Activated B cell treated with CpG ODN at 0.5 μM for 24 hours (primary cell): ENCODE measurements at regions not wholly inside any gene's neighbourhood (a gene's known extent, or its start where the extent isn't known, plus 50 kb on each side); places are given as distances from the start of the nearest gene placed in this dataset.

Experiments
- ATAC-seq: fragments of 200-7000 bp; cut with Tn5 transposase; one replicate; pipeline ENCODE4 v1.10.0; 2021; ENCODE audit warnings: low read depth, mild to moderate bottlenecking, moderate library complexity
- CTCF ChIA-PET: fragments of 350-600 bp; sonication (Branson Sonifier 250); formaldehyde crosslinking; loops from one replicate; lab custom pipeline; 2021; ENCODE audit warnings: antibody characterized with exemption; lab: Charles Lee
- POLR2A ChIA-PET: fragments of 350-600 bp; sonication (Branson Sonifier 250); formaldehyde crosslinking; loops from one replicate; lab custom pipeline; 2021; ENCODE audit warnings: antibody characterized with exemption; lab: Charles Lee
- DNase-seq: peaks from one replicate; pipeline ENCODE4 v3.0.0; 2022
- H3K27ac Mint-ChIP-seq: one replicate; pipeline ENCODE4 v1.8.0; 2020; ENCODE audit warnings: mixed read lengths
- H3K27me3 Mint-ChIP-seq: one replicate; pipeline ENCODE4 v1.8.0; 2021; ENCODE audit warnings: mixed read lengths
- H3K36me3 Mint-ChIP-seq: one replicate; pipeline ENCODE4 v1.8.0; 2021; ENCODE audit warnings: low read depth, mixed read lengths
- H3K4me1 Mint-ChIP-seq: one replicate; pipeline ENCODE4 v1.8.0; 2021; ENCODE audit warnings: mixed read lengths
- H3K4me3 Mint-ChIP-seq: one replicate; pipeline ENCODE4 v1.8.0; 2020; ENCODE audit warnings: mild to moderate bottlenecking, mixed read lengths
- H3K9me3 Mint-ChIP-seq: one replicate; pipeline ENCODE4 v1.8.0; 2020; ENCODE audit warnings: mixed read lengths
- intact Hi-C: fragments of 100-400 bp; cut with micrococcal nuclease; formaldehyde crosslinking; loops from one replicate; pipeline ENCODE4 v1.15.1; 2024
- TF ChIP-seq, protein P1 (sequence below): fragments of 200-600 bp; IDR thresholded peaks from one replicate; pipeline ENCODE4 v1.8.0; 2022; ENCODE audit warnings: antibody characterized with exemption, mild to moderate bottlenecking

DNA sequence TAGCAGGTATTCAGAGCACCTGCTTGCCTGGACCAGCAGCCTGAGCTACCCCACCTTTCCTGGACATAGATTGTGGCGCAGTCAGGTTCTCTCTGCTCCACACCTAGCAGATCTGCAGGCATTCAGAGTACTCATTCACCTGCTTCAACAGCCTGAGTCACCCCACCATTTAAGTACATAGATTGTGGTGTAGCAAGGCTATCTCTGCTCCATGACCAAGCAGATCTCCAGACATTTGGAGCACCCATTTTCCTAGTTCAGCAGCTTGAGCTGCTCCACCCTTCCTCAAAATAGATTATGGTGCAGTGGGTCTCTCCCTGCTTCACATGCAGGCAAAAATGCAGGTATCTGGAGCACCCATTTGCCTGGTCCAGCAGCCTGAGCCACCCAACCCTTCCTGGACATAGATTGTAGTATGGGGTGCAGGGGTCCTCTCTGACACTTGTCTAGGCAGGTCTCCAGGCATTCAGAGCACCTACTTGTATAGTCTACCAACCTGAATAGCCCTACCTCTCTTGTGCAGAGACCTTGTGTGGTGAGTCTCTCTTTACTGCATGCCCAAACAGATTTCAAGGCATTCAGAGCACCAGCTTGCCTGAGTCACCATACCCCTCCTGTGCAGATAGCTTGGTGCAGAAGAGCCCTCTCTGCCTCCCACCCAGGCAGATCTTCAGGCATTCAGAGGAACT is 466.0 kb upstream of the THBS1 start:
- H3K9me3 Mint-ChIP-seq, result peaks cover 10% of the 10 kb centered on the region
- no peak for DNase-seq
- no peak for ATAC-seq
- H3K27ac Mint-ChIP-seq, result no peak overlapping the region
- intact Hi-C loops, result no loop called here
- CTCF ChIA-PET, result no interaction called here
- POLR2A ChIA-PET, result no interaction called here
- H3K4me1 Mint-ChIP-seq, result no peaks in the 10 kb centered on the region
- no peaks in the 10 kb centered on the region for H3K36me3 Mint-ChIP-seq
- H3K4me3 Mint-ChIP-seq, result no peak overlapping the region
- TF ChIP-seq, protein P1, sequence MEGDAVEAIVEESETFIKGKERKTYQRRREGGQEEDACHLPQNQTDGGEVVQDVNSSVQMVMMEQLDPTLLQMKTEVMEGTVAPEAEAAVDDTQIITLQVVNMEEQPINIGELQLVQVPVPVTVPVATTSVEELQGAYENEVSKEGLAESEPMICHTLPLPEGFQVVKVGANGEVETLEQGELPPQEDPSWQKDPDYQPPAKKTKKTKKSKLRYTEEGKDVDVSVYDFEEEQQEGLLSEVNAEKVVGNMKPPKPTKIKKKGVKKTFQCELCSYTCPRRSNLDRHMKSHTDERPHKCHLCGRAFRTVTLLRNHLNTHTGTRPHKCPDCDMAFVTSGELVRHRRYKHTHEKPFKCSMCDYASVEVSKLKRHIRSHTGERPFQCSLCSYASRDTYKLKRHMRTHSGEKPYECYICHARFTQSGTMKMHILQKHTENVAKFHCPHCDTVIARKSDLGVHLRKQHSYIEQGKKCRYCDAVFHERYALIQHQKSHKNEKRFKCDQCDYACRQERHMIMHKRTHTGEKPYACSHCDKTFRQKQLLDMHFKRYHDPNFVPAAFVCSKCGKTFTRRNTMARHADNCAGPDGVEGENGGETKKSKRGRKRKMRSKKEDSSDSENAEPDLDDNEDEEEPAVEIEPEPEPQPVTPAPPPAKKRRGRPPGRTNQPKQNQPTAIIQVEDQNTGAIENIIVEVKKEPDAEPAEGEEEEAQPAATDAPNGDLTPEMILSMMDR, result no peak
- peaks cover 5% of the 10 kb centered on the region for H3K27me3 Mint-ChIP-seq

DNA sequence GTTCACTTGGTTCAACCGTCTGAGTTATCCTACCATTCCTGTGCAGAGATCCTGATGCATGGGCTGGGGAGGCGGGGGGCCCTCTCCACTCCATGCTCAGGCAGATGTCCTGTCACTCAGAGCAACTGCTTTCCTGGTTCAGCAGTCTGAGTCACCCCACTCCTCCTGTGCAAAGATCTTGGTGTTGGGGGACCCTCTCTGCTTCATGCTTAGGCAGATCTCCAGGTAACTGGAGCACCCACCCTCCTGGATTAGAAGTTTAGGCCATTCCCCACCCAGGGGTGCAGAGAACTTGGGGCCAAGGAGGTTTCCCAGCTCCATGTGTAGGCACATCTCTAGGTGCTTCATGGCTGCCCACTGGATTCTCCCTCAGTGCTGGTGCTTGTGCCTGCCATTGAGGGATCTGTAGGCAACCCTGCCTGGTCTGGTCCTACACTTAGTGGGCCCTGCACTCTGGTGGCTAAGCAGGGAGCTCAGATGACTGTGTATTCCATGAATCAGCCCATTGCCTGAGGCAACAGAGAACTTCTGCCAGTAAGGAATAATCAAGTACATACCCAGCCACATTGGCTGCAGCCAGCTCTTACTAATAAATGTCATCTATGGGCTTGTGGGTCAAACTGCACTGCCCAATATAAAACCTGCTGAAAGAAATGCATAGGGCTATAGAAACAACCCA is 465.4 kb upstream of the THBS1 start:
- Mint-ChIP-seq H3K27ac (no peak overlapping the region), H3K27me3 (peaks cover 5% of the 10 kb centered on the region), H3K9me3 (peaks cover 15% of the 10 kb centered on the region), H3K4me1 (no peaks in the 10 kb centered on the region), H3K4me3 (no peak overlapping the region), H3K36me3 (no peaks in the 10 kb centered on the region)
- DNase-seq (no peak), ATAC-seq (no peak)
- POLR2A ChIA-PET, result no interaction called here
- CTCF ChIA-PET, result no interaction called here
- intact Hi-C loops, result no loop called here
- TF ChIP-seq, protein P1, result no peak

DNA sequence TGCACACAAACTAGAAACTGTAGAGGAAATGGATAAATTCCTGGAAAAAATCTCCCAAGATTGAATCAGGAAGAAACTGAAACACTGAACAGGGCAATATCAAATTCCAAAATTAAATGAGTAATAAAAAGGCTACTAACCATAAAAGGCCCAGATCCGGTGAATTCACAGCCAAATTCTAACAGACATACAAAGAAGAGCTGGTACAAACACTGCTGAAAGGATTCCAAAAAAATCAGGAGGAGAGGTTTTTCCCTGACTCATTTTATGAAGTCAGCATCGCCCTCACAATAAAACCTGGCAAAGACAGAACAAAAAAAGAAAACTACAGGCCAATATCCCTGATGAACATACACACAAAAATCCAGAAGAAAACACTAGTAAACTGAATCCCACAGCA is 462.4 kb upstream of the THBS1 start:
- TF ChIP-seq, protein P1, result no peak
- DNase-seq (no peak), ATAC-seq (no peak)
- Mint-ChIP-seq H3K4me3 (no peak overlapping the region), H3K36me3 (no peaks in the 10 kb centered on the region), H3K4me1 (no peaks in the 10 kb centered on the region), H3K9me3 (peaks cover 15% of the 10 kb centered on the region), H3K27me3 (peaks cover under 1% of the 10 kb centered on the region), H3K27ac (no peak overlapping the region)
- intact Hi-C loops, result no loop called here
- CTCF ChIA-PET, result no interaction called here
- POLR2A ChIA-PET, result no interaction called here

DNA sequence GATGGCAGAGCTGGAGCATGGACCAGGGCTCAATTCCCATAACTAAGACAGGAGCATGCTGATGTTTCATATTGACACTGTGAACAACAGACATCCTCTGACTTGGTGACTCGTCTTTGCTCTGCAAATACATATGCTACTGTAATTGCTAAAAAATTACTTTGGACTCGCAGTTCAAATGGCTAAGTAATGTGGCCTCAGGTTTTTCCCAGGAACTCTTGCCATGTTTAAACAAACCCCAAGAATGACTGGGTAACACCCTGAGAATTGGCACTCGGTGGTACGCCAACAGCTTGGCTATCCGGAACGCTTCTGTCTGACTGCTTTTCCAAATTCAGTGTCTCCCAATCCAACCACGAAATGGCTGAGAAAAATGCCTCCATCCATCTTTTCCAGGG is 456.7 kb upstream of the THBS1 start:
- Mint-ChIP-seq H3K4me1 (no peaks in the 10 kb centered on the region), H3K27me3 (no peaks in the 10 kb centered on the region), H3K27ac (no peak overlapping the region), H3K4me3 (no peak overlapping the region), H3K9me3 (peaks cover 4% of the 10 kb centered on the region), H3K36me3 (no peaks in the 10 kb centered on the region)
- TF ChIP-seq, protein P1, result no peak
- CTCF ChIA-PET, result no interaction called here
- POLR2A ChIA-PET, result no interaction called here
- DNase-seq (no peak), ATAC-seq (no peak)
- intact Hi-C loops, result no loop called here

DNA sequence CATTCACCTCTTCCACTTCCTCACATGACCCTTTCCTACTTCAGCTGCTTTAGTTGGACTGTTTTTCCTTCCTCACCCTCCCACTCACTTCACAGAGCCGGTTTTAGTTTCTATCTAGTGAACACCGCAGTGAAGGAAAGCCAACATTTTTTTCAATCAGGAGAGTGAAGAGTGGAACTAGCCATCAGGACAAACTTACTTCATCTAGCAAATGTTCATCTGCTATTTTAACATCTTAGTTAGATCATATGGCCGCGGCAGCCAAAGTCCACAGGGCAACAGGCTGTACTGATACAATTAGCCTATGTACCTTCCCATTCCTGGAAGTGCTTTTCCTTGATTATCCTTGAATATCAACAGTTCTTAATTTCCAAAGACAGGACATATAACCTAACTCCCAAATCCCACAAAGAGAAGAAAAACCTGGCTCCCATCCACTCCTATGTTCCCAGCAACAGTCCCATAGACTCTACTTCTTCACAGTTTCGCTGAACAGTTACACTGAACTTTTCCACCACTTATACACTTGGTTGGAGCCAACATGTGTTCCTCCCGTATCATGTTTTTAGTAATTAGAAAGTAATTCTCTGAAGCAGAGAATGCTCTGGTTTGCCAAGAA is 456.2 kb upstream of the THBS1 start:
- no peak overlapping the region for H3K27ac Mint-ChIP-seq
- no peaks in the 10 kb centered on the region for H3K27me3 Mint-ChIP-seq
- intact Hi-C loops, result no loop called here
- no peaks in the 10 kb centered on the region for H3K36me3 Mint-ChIP-seq
- no peaks in the 10 kb centered on the region for H3K4me1 Mint-ChIP-seq
- DNase-seq (no peak), ATAC-seq (no peak)
- H3K9me3 Mint-ChIP-seq, result peaks cover 4% of the 10 kb centered on the region
- ChIA-PET POLR2A (no interaction called here), CTCF (no interaction called here)
- TF ChIP-seq, protein P1, result no peak
- no peak overlapping the region for H3K4me3 Mint-ChIP-seq
